ENCODE measurements at regions not wholly inside any gene's neighbourhood (a gene's known extent, or its start where the extent isn't known, plus 50 kb on each side); places are given as distances from the start of the nearest gene placed in this dataset.

GRCh38 chr22:49373289-49373666 lies 454.4 kb downstream of the BRD1 start:
- Histone ChIP-seq H3K9me2 (ENCODE audit: insufficient read depth) (no peaks in the 10 kb centered on the region), H3K9me3 (ENCODE audit: control insufficient read depth in 1 of 2, insufficient read depth in 1 of 2, low read depth in 1 of 2, low read length in 2 of 2) (no peaks in the 10 kb centered on the region), H3K27ac (ENCODE audit: low read depth, low read length) (peak overlapping the region; percentile 77), H4K20me1 (ENCODE audit: insufficient read depth) (no peaks in the 10 kb centered on the region), H3K4me3 (replicated peaks in 1 of 2; ENCODE audit: low read depth in 1 of 2, low read length in 2 of 2) (peak overlapping the region in 1 of 2 experiments; percentile 48; a peak in 3 of 4 replicates), H2AFZ (ENCODE audit: low read depth, low read length, poor library complexity, severe bottlenecking) (no peak overlapping the region), H3K79me2 (ENCODE audit: insufficient read depth, low read length) (no peaks in the 10 kb centered on the region), H3K4me1 (ENCODE audit: control insufficient read depth in 1 of 2, insufficient read depth in 2 of 2, low read length in 2 of 2) (peaks cover 23 to 33% of the 10 kb centered on the region in 2 experiments), H3K9ac (ENCODE audit: low read length) (peak overlapping the region; percentile 51), H3K4me2 (ENCODE audit: low read length) (peak overlapping the region; percentile 86), H3K27me3 (ENCODE audit: insufficient read depth, low read length) (no peaks in the 10 kb centered on the region), H3K36me3 (ENCODE audit: control insufficient read depth in 1 of 2, insufficient read depth in 2 of 2, low read length in 2 of 2) (no peaks in the 10 kb centered on the region)
- DNase-seq (ENCODE audit: low read depth, low spot score): no peak
- intact Hi-C loops (cut with micrococcal nuclease): no loop called here
- ChIA-PET CTCF (no interaction called here), RAD21 (ENCODE audit: low non-redundant PET in 1 of 2, low total read pairs in 2 of 2, uncharacterized antibody in 2 of 2, unreplicated experiment in 2 of 2) (no interaction called here), POLR2A (no interaction called here)
- no peak for ATAC-seq
- no peak for TF ChIP-seq CTCF (IDR thresholded peaks at IDR 0.05 in 2 of 3, conservative IDR thresholded peaks at IDR 0.05 in 1 of 3; ENCODE audit: borderline replicate concordance in 1 of 3, insufficient read depth in 1 of 3, low read depth in 2 of 3, low read length in 2 of 3)
- TF ChIP-seq CBX3 (IDR thresholded peaks at IDR 0.05; ENCODE audit: low read depth): no peak
- no peak for TF ChIP-seq ZNF274 (IDR thresholded peaks at IDR 0.05; ENCODE audit: low read depth, low read length)
- TF ChIP-seq YY1 (IDR thresholded peaks at IDR 0.05; ENCODE audit: extremely low read depth, insufficient replicate concordance, low read depth, low read length): no peak
- no peak for TF ChIP-seq ZBTB33 (IDR thresholded peaks at IDR 0.05; ENCODE audit: extremely low read depth, insufficient replicate concordance, low read length)
- TF ChIP-seq POLR2A (IDR thresholded peaks at IDR 0.05; ENCODE audit: borderline replicate concordance, extremely low read depth, insufficient read depth, insufficient read length): no peak
- TF ChIP-seq POLR2AphosphoS5 (IDR thresholded peaks at IDR 0.05; ENCODE audit: low read depth, low read length): no peak
- TF ChIP-seq RAD21 (IDR thresholded peaks at IDR 0.05; ENCODE audit: low read depth): no peak
- no peak for TF ChIP-seq EGR1 (IDR thresholded peaks at IDR 0.05; ENCODE audit: low read depth)
- no peak for TF ChIP-seq MAX (IDR thresholded peaks at IDR 0.05)
- no peak for TF ChIP-seq ZFX (IDR thresholded peaks at IDR 0.05)
- no peak for TF ChIP-seq REST (IDR thresholded peaks at IDR 0.05; ENCODE audit: low read depth)
- no peak for TF ChIP-seq CEBPB (IDR thresholded peaks at IDR 0.05; ENCODE audit: low read depth)
- no peak for TF ChIP-seq ATF3 (IDR thresholded peaks at IDR 0.05)
- no peak for TF ChIP-seq SIN3A (IDR thresholded peaks at IDR 0.05; ENCODE audit: low read depth)
- TSS peak; percentile 54 for BruUV-seq (replicated peaks)
